GM12891 (cell line): ENCODE measurements at regions not wholly inside any gene's neighbourhood (a gene's known extent, or its start where the extent isn't known, plus 50 kb on each side); places are given as distances from the start of the nearest gene placed in this dataset.

Experiments
- POLR2A ChIP-seq: IDR thresholded peaks from 2 replicates; pipeline ENCODE4 v1.6.1; 2011; ENCODE audit warnings: low read depth, low read length, control low read depth
- POLR2AphosphoS5 ChIP-seq: IDR thresholded peaks from 2 replicates; pipeline ENCODE4 v1.6.1; 2011; ENCODE audit warnings: low read depth, low read length, control low read depth
- POU2F2 ChIP-seq: IDR thresholded peaks from 2 replicates; pipeline ENCODE4 v1.6.1; 2011; ENCODE audit warnings: low read depth, mild to moderate bottlenecking, control low read depth, low read length, moderate library complexity
- SPI1 ChIP-seq: IDR thresholded peaks from 2 replicates; pipeline ENCODE4 v1.6.1; 2011; ENCODE audit warnings: low read depth, low read length, control low read depth

- TF ChIP-seq POLR2AphosphoS5, result no peak
- no peak for TF ChIP-seq POU2F2
- TF ChIP-seq POLR2A, result no peak
- no peak for TF ChIP-seq SPI1
Observed at GRCh38 chr12:31828071-31828470, 99.2 kb upstream of the AMN1 start.
